ENCODE measurements at regions not wholly inside any gene's neighbourhood (a gene's known extent, or its start where the extent isn't known, plus 50 kb on each side); places are given as distances from the start of the nearest gene placed in this dataset.
A peak's percentile ranks its signal among the peaks of the same experiment; 100 is the strongest.
"Not testable (repeated sequence)": the region's sequence is repeated elsewhere in the genome, so short reads cannot be mapped to it uniquely, and the experiment has no call there.

DNA sequence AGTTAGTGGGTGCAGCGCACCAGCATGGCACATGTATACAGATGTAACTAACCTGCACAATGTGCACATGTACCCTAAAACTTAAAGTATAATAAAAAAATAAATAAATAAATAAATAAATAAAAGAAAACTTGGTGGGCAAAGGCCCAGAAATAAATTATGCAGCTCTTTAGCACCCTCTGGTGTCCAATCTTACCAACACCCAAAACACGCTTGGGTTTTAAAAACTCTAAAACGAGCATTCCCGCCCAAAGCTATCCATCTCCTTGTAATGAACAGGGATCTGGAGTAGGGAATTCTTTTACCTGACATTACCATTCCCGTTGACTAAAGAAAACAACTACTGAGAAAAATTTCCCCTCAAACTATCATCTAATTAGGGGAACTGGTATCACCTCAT lies 2005.9 kb upstream of the CELF4 start:
- no peaks in the 10 kb centered on the region for H3K4me1 Mint-ChIP-seq (ENCODE audit: low read depth, unreplicated experiment)
- Histone ChIP-seq H3K36me3 (ENCODE audit: control insufficient read depth, insufficient read depth, low read length) (no peaks in the 10 kb centered on the region), H3K27me3 (replicated peaks; ENCODE audit: control insufficient read depth, insufficient read depth, low read length) (no peaks in the 10 kb centered on the region), H3K4me3 (ENCODE audit: low read depth, low read length) (no peak overlapping the region), H3K4me1 (no peaks in the 10 kb centered on the region), H3K9me3 (no peaks in the 10 kb centered on the region)
- H3K36me3 Mint-ChIP-seq (ENCODE audit: insufficient read depth, unreplicated experiment), result no peaks in the 10 kb centered on the region
- H3K27me3 Mint-ChIP-seq (ENCODE audit: insufficient read depth, unreplicated experiment), result no peaks in the 10 kb centered on the region
- peak in 1 of 2 experiments; percentile 15 for DNase-seq
- TF ChIP-seq, protein P1, sequence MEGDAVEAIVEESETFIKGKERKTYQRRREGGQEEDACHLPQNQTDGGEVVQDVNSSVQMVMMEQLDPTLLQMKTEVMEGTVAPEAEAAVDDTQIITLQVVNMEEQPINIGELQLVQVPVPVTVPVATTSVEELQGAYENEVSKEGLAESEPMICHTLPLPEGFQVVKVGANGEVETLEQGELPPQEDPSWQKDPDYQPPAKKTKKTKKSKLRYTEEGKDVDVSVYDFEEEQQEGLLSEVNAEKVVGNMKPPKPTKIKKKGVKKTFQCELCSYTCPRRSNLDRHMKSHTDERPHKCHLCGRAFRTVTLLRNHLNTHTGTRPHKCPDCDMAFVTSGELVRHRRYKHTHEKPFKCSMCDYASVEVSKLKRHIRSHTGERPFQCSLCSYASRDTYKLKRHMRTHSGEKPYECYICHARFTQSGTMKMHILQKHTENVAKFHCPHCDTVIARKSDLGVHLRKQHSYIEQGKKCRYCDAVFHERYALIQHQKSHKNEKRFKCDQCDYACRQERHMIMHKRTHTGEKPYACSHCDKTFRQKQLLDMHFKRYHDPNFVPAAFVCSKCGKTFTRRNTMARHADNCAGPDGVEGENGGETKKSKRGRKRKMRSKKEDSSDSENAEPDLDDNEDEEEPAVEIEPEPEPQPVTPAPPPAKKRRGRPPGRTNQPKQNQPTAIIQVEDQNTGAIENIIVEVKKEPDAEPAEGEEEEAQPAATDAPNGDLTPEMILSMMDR (IDR thresholded peaks at IDR 0.05; ENCODE audit: insufficient read depth in 1 of 2, low read depth in 1 of 2, low read length in 1 of 2, severe bottlenecking in 1 of 2, unreplicated experiment in 1 of 2), result peak in 1 of 2 experiments; percentile 25
- H3K4me3 Mint-ChIP-seq (ENCODE audit: unreplicated experiment), result no peak overlapping the region
- intact Hi-C loops (cut with micrococcal nuclease; ENCODE audit: unreplicated experiment), result no loop called here
- H3K9me3 Mint-ChIP-seq (ENCODE audit: unreplicated experiment), result no peaks in the 10 kb centered on the region
- ChIA-PET CTCF (no interaction called here), POLR2A (no interaction called here)
- BruUV-seq (replicated peaks), result no TSS peak
- H3K27ac Mint-ChIP-seq (ENCODE audit: unreplicated experiment), result no peak overlapping the region

DNA sequence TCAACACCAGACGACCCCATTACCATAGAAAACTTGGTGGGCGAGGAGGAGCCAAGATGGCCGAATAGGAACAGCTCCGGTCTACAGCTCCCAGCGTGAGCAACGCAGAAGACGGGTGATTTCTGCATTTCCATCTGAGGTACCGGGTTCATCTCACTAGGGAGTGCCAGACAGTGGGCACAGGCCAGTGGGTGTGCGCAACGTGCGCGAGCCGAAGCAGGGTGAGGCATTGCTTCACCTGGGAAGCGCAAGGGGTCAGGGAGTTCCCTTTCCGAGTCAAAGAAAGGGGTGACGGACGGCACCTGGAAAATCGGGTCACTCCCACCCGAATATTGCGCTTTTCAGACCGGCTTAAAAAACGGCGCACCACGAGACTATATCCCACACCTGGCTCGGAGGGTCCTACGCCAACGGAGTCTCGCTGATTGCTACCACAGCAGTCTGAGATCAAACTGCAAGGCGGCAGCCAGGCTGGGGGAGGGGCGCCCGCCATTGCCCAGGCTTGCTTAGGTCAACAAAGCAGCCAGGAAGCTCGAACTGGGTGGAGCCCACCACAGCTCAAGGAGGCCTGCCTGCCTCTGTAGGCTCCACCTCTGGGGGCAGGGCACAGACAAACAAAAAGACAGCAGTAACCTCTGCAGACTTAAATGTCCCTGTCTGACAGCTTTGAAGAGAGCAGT lies 2000.1 kb upstream of the CELF4 start:
- H3K36me3 Mint-ChIP-seq (ENCODE audit: insufficient read depth, unreplicated experiment); H3K9me3 Mint-ChIP-seq (ENCODE audit: unreplicated experiment); DNase-seq; H3K4me1 ChIP-seq; H3K4me3 Mint-ChIP-seq (ENCODE audit: unreplicated experiment); H3K27me3 ChIP-seq (replicated peaks; ENCODE audit: control insufficient read depth, insufficient read depth, low read length); H3K4me3 ChIP-seq (ENCODE audit: low read depth, low read length); H3K36me3 ChIP-seq (ENCODE audit: control insufficient read depth, insufficient read depth, low read length); BruUV-seq (replicated peaks); H3K9me3 ChIP-seq; H3K4me1 Mint-ChIP-seq (ENCODE audit: low read depth, unreplicated experiment); POLR2A ChIA-PET; H3K27ac Mint-ChIP-seq (ENCODE audit: unreplicated experiment); CTCF ChIA-PET; intact Hi-C loops (cut with micrococcal nuclease; ENCODE audit: unreplicated experiment); H3K27me3 Mint-ChIP-seq (ENCODE audit: insufficient read depth, unreplicated experiment): not testable (repeated sequence)

DNA sequence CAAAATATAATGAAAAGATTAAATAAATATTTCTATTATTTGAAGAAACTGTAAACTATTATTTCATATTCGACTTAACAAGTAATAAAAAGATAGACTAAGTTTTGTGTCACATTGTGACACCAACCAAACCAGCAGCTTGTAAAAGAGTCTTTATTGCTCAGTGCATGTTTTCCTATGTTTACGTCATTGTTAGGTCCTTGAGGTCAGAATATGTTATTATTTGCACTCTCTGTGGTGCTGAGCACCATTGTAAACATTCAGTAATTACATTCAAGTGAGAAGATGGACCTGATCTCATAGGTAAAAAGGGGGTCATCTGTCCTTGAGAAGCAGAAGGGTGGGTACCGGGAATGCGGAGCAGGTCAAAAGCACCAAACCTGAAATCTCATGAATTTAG lies 1999.1 kb upstream of the CELF4 start:
- no peaks in the 10 kb centered on the region for H3K9me3 ChIP-seq
- TF ChIP-seq, protein P1 (IDR thresholded peaks at IDR 0.05; ENCODE audit: insufficient read depth in 1 of 2, low read depth in 1 of 2, low read length in 1 of 2, severe bottlenecking in 1 of 2, unreplicated experiment in 1 of 2), result no peak
- H3K36me3 ChIP-seq (ENCODE audit: control insufficient read depth, insufficient read depth, low read length), result no peaks in the 10 kb centered on the region
- DNase-seq, result no peak
- Mint-ChIP-seq H3K27me3 (ENCODE audit: insufficient read depth, unreplicated experiment) (no peaks in the 10 kb centered on the region), H3K27ac (ENCODE audit: unreplicated experiment) (no peak overlapping the region), H3K36me3 (ENCODE audit: insufficient read depth, unreplicated experiment) (no peaks in the 10 kb centered on the region), H3K4me3 (ENCODE audit: unreplicated experiment) (no peak overlapping the region), H3K9me3 (ENCODE audit: unreplicated experiment) (no peaks in the 10 kb centered on the region), H3K4me1 (ENCODE audit: low read depth, unreplicated experiment) (no peaks in the 10 kb centered on the region)
- H3K27me3 ChIP-seq (replicated peaks; ENCODE audit: control insufficient read depth, insufficient read depth, low read length), result no peaks in the 10 kb centered on the region
- no peak overlapping the region for H3K4me3 ChIP-seq (ENCODE audit: low read depth, low read length)
- H3K4me1 ChIP-seq, result no peaks in the 10 kb centered on the region
- BruUV-seq (replicated peaks), result no TSS peak
- ChIA-PET POLR2A (no interaction called here), CTCF (no interaction called here)
- intact Hi-C loops (cut with micrococcal nuclease; ENCODE audit: unreplicated experiment), result no loop called here

DNA sequence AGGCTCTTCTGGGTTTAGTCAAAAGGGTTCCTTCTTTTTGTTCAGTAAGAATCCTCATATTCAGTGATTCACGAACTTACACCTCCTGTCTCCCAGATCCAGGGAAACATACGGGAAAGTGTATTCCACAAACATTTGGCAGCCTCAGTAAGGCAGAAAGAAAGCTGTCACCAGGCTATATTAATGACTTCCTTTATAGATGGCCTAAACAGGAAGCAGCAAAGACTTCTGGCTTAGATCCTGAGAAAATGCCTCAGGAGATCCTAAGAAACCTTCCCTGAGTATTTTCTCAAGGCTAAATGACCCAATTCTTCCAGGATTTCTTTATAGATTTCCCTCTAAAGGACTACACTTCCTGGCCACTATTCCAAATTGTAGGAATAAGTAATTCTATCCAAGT lies 1995.5 kb upstream of the CELF4 start:
- Mint-ChIP-seq H3K36me3 (ENCODE audit: insufficient read depth, unreplicated experiment) (no peaks in the 10 kb centered on the region), H3K27ac (ENCODE audit: unreplicated experiment) (no peak overlapping the region), H3K4me3 (ENCODE audit: unreplicated experiment) (no peak overlapping the region), H3K9me3 (ENCODE audit: unreplicated experiment) (no peaks in the 10 kb centered on the region), H3K4me1 (ENCODE audit: low read depth, unreplicated experiment) (no peaks in the 10 kb centered on the region), H3K27me3 (ENCODE audit: insufficient read depth, unreplicated experiment) (no peaks in the 10 kb centered on the region)
- ChIA-PET CTCF (no interaction called here), POLR2A (no interaction called here)
- no TSS peak for BruUV-seq (replicated peaks)
- DNase-seq, result no peak
- Histone ChIP-seq H3K4me1 (no peaks in the 10 kb centered on the region), H3K36me3 (ENCODE audit: control insufficient read depth, insufficient read depth, low read length) (no peaks in the 10 kb centered on the region), H3K9me3 (no peaks in the 10 kb centered on the region), H3K27me3 (replicated peaks; ENCODE audit: control insufficient read depth, insufficient read depth, low read length) (no peaks in the 10 kb centered on the region), H3K4me3 (ENCODE audit: low read depth, low read length) (no peak overlapping the region)
- TF ChIP-seq, protein P1 (IDR thresholded peaks at IDR 0.05; ENCODE audit: insufficient read depth in 1 of 2, low read depth in 1 of 2, low read length in 1 of 2, severe bottlenecking in 1 of 2, unreplicated experiment in 1 of 2), result no peak
- intact Hi-C loops (cut with micrococcal nuclease; ENCODE audit: unreplicated experiment), result no loop called here

Measured in Caco-2 (cell line).